HG02981 (cell line): ENCODE measurements at regions not wholly inside any gene's neighbourhood (a gene's known extent, or its start where the extent isn't known, plus 50 kb on each side); places are given as distances from the start of the nearest gene placed in this dataset.

Source experiments
- ATAC-seq: cut with Tn5 transposase; IDR thresholded peaks from one replicate; pipeline ENCODE4 v1.9.1; 2021; ENCODE audit warnings: mild to moderate bottlenecking, moderate library complexity; ENCODE audit not compliant: unreplicated experiment

GRCh38 chr4:35963383-35963782, 280.9 kb downstream of the ARAP2 start:
- no peak for ATAC-seq

GRCh38 chr4:35963974-35964515, 280.3 kb downstream of the ARAP2 start:
- ATAC-seq, result no peak

GRCh38 chr4:35965300-35965699, 279.0 kb downstream of the ARAP2 start:
- ATAC-seq, result peak; percentile 69

GRCh38 chr4:35966566-35966965, 277.7 kb downstream of the ARAP2 start:
- peak; percentile 47 for ATAC-seq

- peak; percentile 55 for ATAC-seq
Observed at GRCh38 chr4:35970366-35970960, 273.9 kb downstream of the ARAP2 start.

GRCh38 chr4:35972814-35973213, 271.5 kb downstream of the ARAP2 start:
- no peak for ATAC-seq

- ATAC-seq, result peak; percentile 60
Observed at GRCh38 chr4:35975617-35976355, 268.5 kb downstream of the ARAP2 start.

GRCh38 chr4:35978551-35978950, 265.8 kb downstream of the ARAP2 start:
- ATAC-seq, result no peak

GRCh38 chr4:35982318-35982717, 262.0 kb downstream of the ARAP2 start:
- no peak for ATAC-seq

GRCh38 chr4:35986537-35986936, 257.8 kb downstream of the ARAP2 start:
- no peak for ATAC-seq

GRCh38 chr4:35993606-35994005, 250.7 kb downstream of the ARAP2 start:
- ATAC-seq, result no peak

- no peak for ATAC-seq
Observed at GRCh38 chr4:36000941-36001557, 243.3 kb downstream of the ARAP2 start.

- no peak for ATAC-seq
Observed at GRCh38 chr4:36003051-36003450, 241.3 kb downstream of the ARAP2 start.

GRCh38 chr4:36004204-36004851, 240.0 kb downstream of the ARAP2 start:
- no peak for ATAC-seq

GRCh38 chr4:36006226-36006625, 238.1 kb downstream of the ARAP2 start:
- no peak for ATAC-seq

GRCh38 chr4:36010397-36010929, 233.9 kb downstream of the ARAP2 start:
- no peak for ATAC-seq

- ATAC-seq, result no peak
Observed at GRCh38 chr4:36011381-36011780, 232.9 kb downstream of the ARAP2 start.

GRCh38 chr4:36012503-36012902, 231.8 kb downstream of the ARAP2 start:
- ATAC-seq, result no peak

GRCh38 chr4:36013206-36013605, 231.1 kb downstream of the ARAP2 start:
- ATAC-seq, result no peak
